Transverse colon (tissue), 4 donors: ENCODE measurements at regions not wholly inside any gene's neighbourhood (a gene's known extent, or its start where the extent isn't known, plus 50 kb on each side); places are given as distances from the start of the nearest gene placed in this dataset.

Source experiments
- CTCF ChIP-seq, 5 experiments: fragments of 200-600 bp in 3 of 5; fragments of 450-650 bp in 2 of 5; sonication (generic) in 3 of 5; IDR thresholded peaks; 1 replicate in 2 of 5; 2 replicates in 3 of 5; pipeline ENCODE4 v1.5.1; 2016 to 2017; ENCODE audit warnings: antibody characterized with exemption in 5 of 5, inconsistent platforms in 3 of 5, mild to moderate bottlenecking in 2 of 5, moderate library complexity in 1 of 5
- EP300 ChIP-seq: sonication (generic); formaldehyde crosslinking; IDR thresholded peaks from one replicate; pipeline ENCODE4 v1.6.1; 2017; ENCODE audit warnings: antibody characterized with exemption, low read depth
- POLR2A ChIP-seq: fragments of 450-650 bp; IDR thresholded peaks from one replicate; pipeline ENCODE4 v1.6.1; 2016; ENCODE audit warnings: antibody characterized with exemption, mild to moderate bottlenecking, moderate library complexity
- POLR2AphosphoS5 ChIP-seq, 3 donors: sonication (generic); formaldehyde crosslinking; IDR thresholded peaks; one replicate each; pipeline ENCODE4 v1.6.1; 2016; ENCODE audit warnings: antibody characterized with exemption in 3 of 3

GRCh38 chr1:172972258-172972657 lies 78.5 kb downstream of the TNFSF18 start:
- TF ChIP-seq POLR2A (no peak), POLR2AphosphoS5 (IDR thresholded peaks at IDR 0.05) (no peak), CTCF (IDR thresholded peaks at IDR 0.05) (no peak), EP300 (no peak)
